IPS-15b (cell line): ENCODE measurements at regions not wholly inside any gene's neighbourhood (a gene's known extent, or its start where the extent isn't known, plus 50 kb on each side); places are given as distances from the start of the nearest gene placed in this dataset.
"Not testable (repeated sequence)": the region's sequence is repeated elsewhere in the genome, so short reads cannot be mapped to it uniquely, and the experiment has no call there.

Experiments
- H3K27me3 ChIP-seq: one replicate; pipeline ENCODE4 v1.6.1; 2013; ENCODE audit warnings: low read length; ENCODE audit not compliant: control insufficient read depth, insufficient read depth
- H3K36me3 ChIP-seq: one replicate; pipeline ENCODE4 v1.6.1; 2013; ENCODE audit warnings: low read length; ENCODE audit not compliant: control insufficient read depth, insufficient read depth
- H3K4me1 ChIP-seq: one replicate; pipeline ENCODE4 v1.6.1; 2013; ENCODE audit warnings: mild to moderate bottlenecking, low read length; ENCODE audit not compliant: control insufficient read depth, insufficient read depth
- H3K4me3 ChIP-seq: one replicate; pipeline ENCODE4 v1.5.1; 2013; ENCODE audit warnings: low read depth, low read length
- H3K9ac ChIP-seq: one replicate; pipeline ENCODE4 v1.6.1; 2013; ENCODE audit warnings: low read depth, mild to moderate bottlenecking, low read length
- H3K9me3 ChIP-seq: one replicate; pipeline ENCODE4 v1.6.1; 2013; ENCODE audit warnings: mild to moderate bottlenecking, low read length; ENCODE audit not compliant: control insufficient read depth, insufficient read depth

- H3K4me1 ChIP-seq, result peaks cover 2% of the 10 kb centered on the region
- no peaks in the 10 kb centered on the region for H3K9me3 ChIP-seq
- H3K27me3 ChIP-seq, result no peaks in the 10 kb centered on the region
- no peaks in the 10 kb centered on the region for H3K36me3 ChIP-seq
- no peak overlapping the region for H3K9ac ChIP-seq
- H3K4me3 ChIP-seq, result no peak overlapping the region
Observed at GRCh38 chr12:65673732-65674131, 150.6 kb upstream of the HMGA2 start.

DNA sequence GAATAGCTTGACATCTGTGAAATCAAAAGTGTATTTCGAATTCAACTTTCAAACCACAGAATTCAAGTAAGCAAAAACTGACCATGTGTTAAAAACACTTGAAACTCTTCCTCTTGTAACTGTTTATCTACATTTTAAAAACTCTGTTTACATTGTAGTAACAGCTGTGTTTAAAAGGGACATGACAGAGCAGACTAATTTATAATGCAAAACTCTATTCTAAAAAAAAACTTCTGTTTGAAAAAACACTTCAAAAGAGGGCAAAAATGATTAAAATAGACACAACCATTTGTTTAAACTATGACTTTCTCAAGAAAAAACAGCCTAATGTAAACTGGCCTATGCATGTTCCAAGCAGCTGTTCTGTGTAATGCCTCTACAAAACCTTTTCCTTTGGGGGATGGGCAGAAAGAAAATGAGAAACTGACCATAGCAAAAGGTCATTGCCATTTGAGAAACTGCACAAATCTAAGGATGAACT, 149.1 kb upstream of the HMGA2 start:
- Histone ChIP-seq H3K4me1 (peaks cover 2% of the 10 kb centered on the region), H3K9ac (no peak overlapping the region), H3K4me3 (no peak overlapping the region), H3K9me3 (no peaks in the 10 kb centered on the region), H3K27me3 (no peaks in the 10 kb centered on the region), H3K36me3 (no peaks in the 10 kb centered on the region)

GRCh38 chr12:65678172-65678571, 146.1 kb upstream of the HMGA2 start:
- not testable (repeated sequence) for H3K36me3 ChIP-seq, H3K4me3 ChIP-seq

GRCh38 chr12:65681226-65681625, 143.1 kb upstream of the HMGA2 start:
- Histone ChIP-seq H3K4me3 (no peak overlapping the region), H3K9ac (no peak overlapping the region), H3K4me1 (no peaks in the 10 kb centered on the region), H3K9me3 (no peaks in the 10 kb centered on the region), H3K27me3 (no peaks in the 10 kb centered on the region), H3K36me3 (no peaks in the 10 kb centered on the region)

More at GRCh38 chr12:65678172-65678571, 146.1 kb upstream of the HMGA2 start:
- H3K27me3 ChIP-seq, H3K9ac ChIP-seq, H3K4me1 ChIP-seq, H3K9me3 ChIP-seq: not testable (repeated sequence)

DNA sequence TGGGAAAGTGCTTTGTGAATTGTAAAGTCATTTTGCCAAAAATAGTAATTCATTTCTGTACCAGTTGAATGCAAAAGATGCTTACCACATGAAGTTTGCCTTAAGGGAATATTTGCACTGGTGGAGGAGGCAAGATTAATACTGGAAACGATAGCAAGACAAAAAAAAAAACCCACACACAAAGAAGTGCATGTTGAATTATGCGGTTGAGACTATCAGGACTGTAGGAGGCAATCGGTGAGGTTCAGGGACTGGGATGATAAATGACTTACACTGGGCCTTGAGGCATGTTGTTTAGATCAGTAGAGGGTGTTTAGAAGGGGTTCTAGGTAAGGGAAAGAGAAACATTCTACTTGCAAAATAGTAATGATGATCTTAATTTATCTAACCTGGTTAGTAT, 142.2 kb upstream of the HMGA2 start:
- Histone ChIP-seq H3K9ac (no peak overlapping the region), H3K9me3 (no peaks in the 10 kb centered on the region), H3K27me3 (no peaks in the 10 kb centered on the region), H3K4me1 (no peaks in the 10 kb centered on the region), H3K4me3 (no peak overlapping the region), H3K36me3 (no peaks in the 10 kb centered on the region)

DNA sequence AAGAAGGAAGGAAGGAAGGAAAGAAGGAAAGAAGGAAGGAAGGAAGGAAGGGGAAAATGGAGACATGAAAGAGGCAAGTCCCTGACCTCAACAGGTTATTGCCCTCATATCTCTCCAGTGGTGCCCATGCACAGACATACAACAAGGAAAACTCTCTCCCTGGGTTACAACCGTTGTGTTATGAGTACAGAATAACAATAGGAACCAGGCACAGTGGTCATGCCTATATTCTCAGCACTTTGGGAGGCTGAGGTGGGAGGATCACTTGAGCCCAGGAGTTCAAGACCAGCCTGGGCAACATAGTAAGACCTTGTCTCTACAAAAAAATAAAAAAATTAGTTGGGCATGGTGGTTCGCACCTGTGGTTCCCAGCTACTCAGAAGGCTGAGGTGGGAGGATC, 139.4 kb upstream of the HMGA2 start:
- H3K36me3 ChIP-seq, result no peaks in the 10 kb centered on the region
- H3K4me1 ChIP-seq, result no peaks in the 10 kb centered on the region
- no peak overlapping the region for H3K4me3 ChIP-seq
- no peaks in the 10 kb centered on the region for H3K9me3 ChIP-seq
- H3K27me3 ChIP-seq, result no peaks in the 10 kb centered on the region
- no peak overlapping the region for H3K9ac ChIP-seq

- Histone ChIP-seq H3K9me3 (no peaks in the 10 kb centered on the region), H3K9ac (no peak overlapping the region), H3K36me3 (no peaks in the 10 kb centered on the region), H3K4me3 (no peak overlapping the region), H3K27me3 (no peaks in the 10 kb centered on the region), H3K4me1 (no peaks in the 10 kb centered on the region)
Observed at GRCh38 chr12:65685514-65685913, 138.8 kb upstream of the HMGA2 start.

- H3K4me3 ChIP-seq, result no peak overlapping the region
- peaks cover 2% of the 10 kb centered on the region for H3K4me1 ChIP-seq
- no peaks in the 10 kb centered on the region for H3K9me3 ChIP-seq
- H3K27me3 ChIP-seq, result no peaks in the 10 kb centered on the region
- H3K9ac ChIP-seq, result no peak overlapping the region
- no peaks in the 10 kb centered on the region for H3K36me3 ChIP-seq
Observed at GRCh38 chr12:65689508-65689907, 134.8 kb upstream of the HMGA2 start.

DNA sequence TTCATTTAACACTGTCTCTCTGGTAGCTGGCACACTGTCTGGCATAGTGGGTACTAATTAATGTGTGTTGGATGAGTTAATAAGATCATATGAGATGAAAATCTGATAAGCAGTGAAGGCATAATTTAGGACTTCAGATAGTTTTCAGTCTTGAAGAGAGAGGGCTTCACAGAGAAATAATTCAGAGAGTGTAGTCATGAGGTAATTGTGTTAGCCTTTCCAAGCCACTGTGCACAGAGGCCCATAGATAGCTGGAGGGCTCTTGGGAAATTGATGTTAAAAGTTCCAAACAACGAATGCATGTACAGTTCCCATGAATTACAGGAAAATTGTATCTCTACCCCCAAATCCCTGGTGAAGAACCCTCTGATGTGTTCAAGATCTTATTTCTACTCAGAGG, 133.8 kb upstream of the HMGA2 start:
- no peak overlapping the region for H3K4me3 ChIP-seq
- H3K4me1 ChIP-seq, result peaks cover 10% of the 10 kb centered on the region
- H3K27me3 ChIP-seq, result no peaks in the 10 kb centered on the region
- no peak overlapping the region for H3K9ac ChIP-seq
- H3K36me3 ChIP-seq, result no peaks in the 10 kb centered on the region
- H3K9me3 ChIP-seq, result no peaks in the 10 kb centered on the region

DNA sequence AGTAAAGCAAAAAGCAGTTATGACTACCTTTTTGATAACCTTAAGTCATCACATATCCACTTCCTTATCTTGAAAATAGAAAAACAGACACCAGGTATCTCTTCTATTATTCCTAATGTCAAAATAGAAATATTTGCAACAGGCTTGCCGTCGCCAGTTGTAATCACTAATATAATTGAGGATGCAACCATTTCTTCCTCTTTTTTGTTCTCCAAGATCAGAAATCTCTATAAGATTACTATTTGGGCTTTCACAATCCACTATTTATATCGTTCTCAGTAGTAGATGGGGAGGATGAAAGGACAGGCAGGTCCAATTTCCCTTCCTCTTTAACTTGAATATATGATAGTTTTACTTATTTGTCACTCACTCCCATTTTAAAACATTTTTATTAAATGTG, 130.2 kb upstream of the HMGA2 start:
- no peak overlapping the region for H3K9ac ChIP-seq
- H3K27me3 ChIP-seq, result no peaks in the 10 kb centered on the region
- H3K9me3 ChIP-seq, result no peaks in the 10 kb centered on the region
- no peaks in the 10 kb centered on the region for H3K36me3 ChIP-seq
- H3K4me1 ChIP-seq, result peaks cover 11% of the 10 kb centered on the region
- H3K4me3 ChIP-seq, result no peak overlapping the region

- H3K4me3 ChIP-seq, result no peak overlapping the region
- H3K9me3 ChIP-seq, result no peaks in the 10 kb centered on the region
- H3K27me3 ChIP-seq, result no peaks in the 10 kb centered on the region
- no peaks in the 10 kb centered on the region for H3K36me3 ChIP-seq
- H3K9ac ChIP-seq, result no peak overlapping the region
- H3K4me1 ChIP-seq, result peaks cover 11% of the 10 kb centered on the region
Observed at GRCh38 chr12:65695113-65695865, 129.0 kb upstream of the HMGA2 start.

DNA sequence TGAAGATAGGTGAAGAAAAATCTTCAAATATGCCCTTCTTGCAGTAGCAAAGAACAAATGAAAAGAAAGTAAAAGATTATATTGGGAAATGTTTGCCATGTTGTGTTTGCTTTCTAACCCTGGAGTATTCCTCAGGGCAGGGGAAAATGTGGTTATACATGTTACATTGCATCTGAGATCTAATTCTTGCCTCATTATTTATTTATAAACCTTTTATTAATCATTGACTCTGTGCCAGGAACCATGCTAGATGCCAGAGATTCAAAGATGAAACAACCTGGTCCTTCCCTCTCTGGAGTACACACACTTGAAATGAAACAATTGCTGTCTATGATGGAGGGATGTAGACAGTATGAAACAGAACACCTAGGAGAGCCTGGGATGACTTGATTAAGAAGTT, 128.1 kb upstream of the HMGA2 start:
- Histone ChIP-seq H3K9ac (no peak overlapping the region), H3K4me1 (peaks cover 11% of the 10 kb centered on the region), H3K27me3 (no peaks in the 10 kb centered on the region), H3K9me3 (no peaks in the 10 kb centered on the region), H3K4me3 (no peak overlapping the region), H3K36me3 (no peaks in the 10 kb centered on the region)
